ENCODE measurements at regions not wholly inside any gene's neighbourhood (a gene's known extent, or its start where the extent isn't known, plus 50 kb on each side); places are given as distances from the start of the nearest gene placed in this dataset.

DNA sequence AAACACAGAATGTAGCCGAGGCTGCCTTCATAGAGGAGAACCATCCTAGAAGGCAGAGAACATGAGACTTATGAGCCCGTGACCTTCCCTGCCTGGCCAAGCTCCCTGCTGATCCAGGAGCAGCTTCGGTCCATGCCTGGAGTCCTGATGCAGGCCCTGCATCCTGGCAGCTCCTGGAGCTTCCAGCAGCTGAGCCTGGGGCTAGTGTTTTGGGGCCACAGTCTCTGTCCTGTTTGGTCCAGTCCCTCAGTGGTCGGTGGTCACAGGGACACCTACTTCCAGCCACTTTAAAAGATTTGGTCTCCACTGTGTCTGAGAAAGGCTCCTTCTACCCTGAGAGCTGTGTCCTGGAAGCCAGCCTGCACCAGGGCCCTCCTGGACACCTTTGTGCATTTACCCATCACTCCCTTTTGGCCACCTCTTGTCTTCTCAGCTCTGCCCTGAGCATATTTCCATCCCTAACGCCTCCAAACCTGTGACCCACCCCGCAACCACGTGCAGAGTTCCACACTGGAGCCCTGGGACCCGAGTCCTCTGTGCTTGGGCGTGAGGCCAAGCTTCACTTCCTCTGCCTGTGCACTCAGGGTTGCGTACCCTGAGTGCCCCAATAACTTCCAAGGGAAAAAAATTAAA lies 315.2 kb upstream of the ZNF32 start:
- Histone ChIP-seq H3K27ac (ENCODE audit: low read depth in 1 of 2, low read length in 2 of 2) (no peak overlapping the region), H3K36me3 (ENCODE audit: insufficient read depth, low read length) (no peaks in the 10 kb centered on the region), H3K9me3 (ENCODE audit: control insufficient read depth in 1 of 2, insufficient read depth in 1 of 2, low read length in 2 of 2) (no peaks in the 10 kb centered on the region), H3K4me3 (ENCODE audit: low read length) (no peak overlapping the region), H3K4me1 (ENCODE audit: insufficient read depth, low read length) (no peaks in the 10 kb centered on the region), H3K27me3 (ENCODE audit: control insufficient read depth in 1 of 2, insufficient read depth in 2 of 2, low read length in 2 of 2) (no peaks in the 10 kb centered on the region)
- no peak overlapping the region for H3K27ac Mint-ChIP-seq
- DNase-seq (no peak), ATAC-seq (ENCODE audit: poor library complexity) (no peak)
- ChIA-PET POLR2A (no interaction called here), CTCF (no interaction called here)
- H3K9me3 Mint-ChIP-seq, result no peaks in the 10 kb centered on the region
- no peaks in the 10 kb centered on the region for H3K4me1 Mint-ChIP-seq (ENCODE audit: low read depth)
- H3K36me3 Mint-ChIP-seq (ENCODE audit: low read depth), result no peaks in the 10 kb centered on the region
- H3K4me3 Mint-ChIP-seq, result no peak overlapping the region
- intact Hi-C loops (cut with DNase I, micrococcal nuclease), result no loop called here
- peaks cover 11% of the 10 kb centered on the region for H3K27me3 Mint-ChIP-seq
- TF ChIP-seq, protein P1, sequence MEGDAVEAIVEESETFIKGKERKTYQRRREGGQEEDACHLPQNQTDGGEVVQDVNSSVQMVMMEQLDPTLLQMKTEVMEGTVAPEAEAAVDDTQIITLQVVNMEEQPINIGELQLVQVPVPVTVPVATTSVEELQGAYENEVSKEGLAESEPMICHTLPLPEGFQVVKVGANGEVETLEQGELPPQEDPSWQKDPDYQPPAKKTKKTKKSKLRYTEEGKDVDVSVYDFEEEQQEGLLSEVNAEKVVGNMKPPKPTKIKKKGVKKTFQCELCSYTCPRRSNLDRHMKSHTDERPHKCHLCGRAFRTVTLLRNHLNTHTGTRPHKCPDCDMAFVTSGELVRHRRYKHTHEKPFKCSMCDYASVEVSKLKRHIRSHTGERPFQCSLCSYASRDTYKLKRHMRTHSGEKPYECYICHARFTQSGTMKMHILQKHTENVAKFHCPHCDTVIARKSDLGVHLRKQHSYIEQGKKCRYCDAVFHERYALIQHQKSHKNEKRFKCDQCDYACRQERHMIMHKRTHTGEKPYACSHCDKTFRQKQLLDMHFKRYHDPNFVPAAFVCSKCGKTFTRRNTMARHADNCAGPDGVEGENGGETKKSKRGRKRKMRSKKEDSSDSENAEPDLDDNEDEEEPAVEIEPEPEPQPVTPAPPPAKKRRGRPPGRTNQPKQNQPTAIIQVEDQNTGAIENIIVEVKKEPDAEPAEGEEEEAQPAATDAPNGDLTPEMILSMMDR (IDR thresholded peaks at IDR 0.05), result no peak

DNA sequence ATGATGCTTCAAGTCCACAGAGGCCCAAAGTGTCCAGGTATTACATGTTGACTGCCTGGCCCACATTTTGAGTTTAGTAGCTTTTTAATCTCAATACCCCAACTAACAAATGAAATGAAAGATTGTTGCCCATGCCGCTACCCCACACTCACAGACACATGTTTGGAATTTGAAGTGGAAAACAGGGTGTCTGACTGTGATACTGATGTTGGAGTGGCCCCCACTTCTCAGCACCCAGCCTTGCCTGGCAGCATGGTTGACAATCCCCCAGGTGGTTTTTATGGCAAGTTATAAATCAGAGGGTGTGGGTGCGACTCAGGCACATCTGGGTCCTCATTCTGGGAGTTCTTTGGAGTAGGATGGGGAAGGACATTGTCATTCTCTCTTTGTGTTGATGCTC lies 314.7 kb upstream of the ZNF32 start:
- Histone ChIP-seq H3K4me1 (ENCODE audit: insufficient read depth, low read length) (no peaks in the 10 kb centered on the region), H3K9me3 (ENCODE audit: control insufficient read depth in 1 of 2, insufficient read depth in 1 of 2, low read length in 2 of 2) (no peaks in the 10 kb centered on the region), H3K27ac (ENCODE audit: low read depth in 1 of 2, low read length in 2 of 2) (no peak overlapping the region), H3K36me3 (ENCODE audit: insufficient read depth, low read length) (no peaks in the 10 kb centered on the region), H3K27me3 (ENCODE audit: control insufficient read depth in 1 of 2, insufficient read depth in 2 of 2, low read length in 2 of 2) (no peaks in the 10 kb centered on the region), H3K4me3 (ENCODE audit: low read length) (no peak overlapping the region)
- Mint-ChIP-seq H3K9me3 (no peaks in the 10 kb centered on the region), H3K36me3 (ENCODE audit: low read depth) (no peaks in the 10 kb centered on the region), H3K4me3 (no peak overlapping the region), H3K27me3 (peaks cover 14% of the 10 kb centered on the region), H3K27ac (no peak overlapping the region), H3K4me1 (ENCODE audit: low read depth) (no peaks in the 10 kb centered on the region)
- no peak for DNase-seq
- intact Hi-C loops (cut with DNase I, micrococcal nuclease), result no loop called here
- CTCF ChIA-PET, result no interaction called here
- POLR2A ChIA-PET, result no interaction called here
- TF ChIP-seq, protein P1 (IDR thresholded peaks at IDR 0.05), result no peak
- ATAC-seq (ENCODE audit: poor library complexity), result no peak

DNA sequence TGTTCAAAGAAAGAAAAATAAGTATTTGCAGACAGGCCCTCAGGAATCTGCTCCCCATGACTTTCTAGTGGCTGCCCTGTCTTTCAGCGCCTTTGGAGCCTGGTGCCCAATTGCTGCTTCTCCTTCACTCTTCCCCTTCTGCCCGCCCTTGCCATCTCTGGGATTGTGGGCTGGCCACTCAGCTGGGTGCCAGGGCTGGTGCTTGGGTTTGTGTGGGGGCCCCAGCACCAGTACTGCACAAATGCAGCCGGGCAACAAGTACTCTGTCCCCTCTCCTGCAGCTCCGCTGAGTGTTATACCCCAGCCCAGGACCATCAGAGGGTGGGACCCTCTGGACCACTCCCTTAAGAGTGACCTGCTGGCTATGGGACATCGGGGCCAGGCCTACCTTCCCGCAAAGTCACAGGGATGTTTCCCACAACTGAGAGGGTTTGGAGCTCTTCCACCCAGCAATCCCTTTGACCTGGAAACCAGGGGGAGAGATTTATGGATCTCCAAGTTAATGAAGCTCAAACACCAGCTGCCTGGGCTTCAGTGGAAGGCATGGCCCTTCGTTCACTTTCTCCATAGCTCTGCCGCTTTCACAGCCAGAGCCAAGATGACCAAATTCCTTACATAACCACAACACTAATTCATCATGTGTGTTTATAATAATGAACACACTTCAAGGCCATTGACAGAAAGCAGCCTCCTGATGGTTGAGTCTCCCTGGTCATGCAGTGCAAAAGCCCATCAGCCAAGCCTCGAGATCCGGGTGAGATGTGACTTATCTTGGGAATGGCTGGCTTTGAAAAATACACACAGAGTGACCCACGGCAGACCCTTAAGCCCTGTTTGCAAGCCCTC lies 313.9 kb upstream of the ZNF32 start:
- no peak for ATAC-seq (ENCODE audit: poor library complexity)
- Histone ChIP-seq H3K36me3 (ENCODE audit: insufficient read depth, low read length) (no peaks in the 10 kb centered on the region), H3K4me1 (ENCODE audit: insufficient read depth, low read length) (no peaks in the 10 kb centered on the region), H3K9me3 (ENCODE audit: control insufficient read depth in 1 of 2, insufficient read depth in 1 of 2, low read length in 2 of 2) (no peaks in the 10 kb centered on the region), H3K4me3 (ENCODE audit: low read length) (no peak overlapping the region), H3K27me3 (ENCODE audit: control insufficient read depth in 1 of 2, insufficient read depth in 2 of 2, low read length in 2 of 2) (no peaks in the 10 kb centered on the region), H3K27ac (ENCODE audit: low read depth in 1 of 2, low read length in 2 of 2) (no peak overlapping the region)
- no peak for DNase-seq
- POLR2A ChIA-PET, result no interaction called here
- TF ChIP-seq, protein P1 (IDR thresholded peaks at IDR 0.05), result no peak
- H3K36me3 Mint-ChIP-seq (ENCODE audit: low read depth), result no peaks in the 10 kb centered on the region
- H3K27me3 Mint-ChIP-seq, result peaks cover 15% of the 10 kb centered on the region
- no peak overlapping the region for H3K27ac Mint-ChIP-seq
- no peaks in the 10 kb centered on the region for H3K9me3 Mint-ChIP-seq
- intact Hi-C loops (cut with DNase I, micrococcal nuclease), result no loop called here
- no peaks in the 10 kb centered on the region for H3K4me1 Mint-ChIP-seq (ENCODE audit: low read depth)
- CTCF ChIA-PET, result no interaction called here
- no peak overlapping the region for H3K4me3 Mint-ChIP-seq

Measured in CD4-positive, alpha-beta T cell (primary cell).